ENCODE measurements at regions not wholly inside any gene's neighbourhood (a gene's known extent, or its start where the extent isn't known, plus 50 kb on each side); places are given as distances from the start of the nearest gene placed in this dataset.
"Not testable (repeated sequence)": the region's sequence is repeated elsewhere in the genome, so short reads cannot be mapped to it uniquely, and the experiment has no call there.

DNA sequence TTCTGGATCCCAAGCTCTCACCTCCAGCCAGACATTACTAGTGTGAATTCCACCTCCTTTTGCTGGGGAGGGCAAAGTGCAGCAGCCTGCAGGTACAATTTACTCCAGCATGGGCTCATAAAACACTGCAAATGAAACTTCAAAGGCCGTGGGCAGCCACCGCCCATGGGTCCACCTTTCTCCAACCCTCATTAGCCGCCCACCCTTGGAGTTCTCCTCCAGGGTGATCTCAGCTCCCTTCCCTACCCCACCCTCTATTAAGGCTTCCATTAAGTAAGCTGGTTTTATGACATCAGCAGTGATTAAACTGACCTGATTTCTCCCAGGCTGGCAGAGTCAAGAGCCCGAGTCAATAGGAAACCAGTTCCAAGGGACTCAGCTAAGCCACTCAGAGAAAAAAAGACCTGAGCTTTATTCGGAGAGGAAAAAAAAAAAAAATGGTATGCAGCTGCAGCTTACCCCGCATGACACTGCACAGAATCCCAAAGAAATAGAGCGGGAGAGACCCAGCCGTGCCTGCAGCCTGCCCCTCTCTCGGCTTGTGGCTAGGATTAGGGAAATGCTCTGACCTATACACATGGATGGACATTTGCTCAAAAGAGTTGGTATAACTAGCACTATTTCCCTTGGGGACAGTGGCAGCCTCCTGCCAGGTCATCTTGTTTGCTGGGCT, 319.6 kb downstream of the PTTG2 start:
- no peak for DNase-seq (ENCODE audit: low spot score)

DNA sequence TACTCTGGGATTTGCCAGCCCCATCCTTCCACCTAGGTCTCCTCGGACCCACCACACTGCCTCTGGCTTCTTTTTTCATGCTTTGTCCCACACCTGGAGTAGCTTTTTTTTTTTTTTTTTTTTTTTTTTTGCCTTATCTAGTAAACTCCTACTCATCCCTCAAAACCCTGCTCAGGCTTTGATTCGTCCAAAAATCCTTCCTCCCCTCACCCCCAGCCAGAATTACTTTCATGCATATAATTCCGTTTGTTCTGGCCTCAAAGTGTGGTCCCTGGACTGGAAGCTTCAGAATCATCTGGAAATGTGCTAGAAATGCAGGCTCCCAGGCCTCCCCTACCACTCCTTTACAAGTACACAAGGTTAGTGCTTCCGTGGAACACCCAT, 320.1 kb downstream of the PTTG2 start:
- no peak for DNase-seq (ENCODE audit: low spot score)

DNA sequence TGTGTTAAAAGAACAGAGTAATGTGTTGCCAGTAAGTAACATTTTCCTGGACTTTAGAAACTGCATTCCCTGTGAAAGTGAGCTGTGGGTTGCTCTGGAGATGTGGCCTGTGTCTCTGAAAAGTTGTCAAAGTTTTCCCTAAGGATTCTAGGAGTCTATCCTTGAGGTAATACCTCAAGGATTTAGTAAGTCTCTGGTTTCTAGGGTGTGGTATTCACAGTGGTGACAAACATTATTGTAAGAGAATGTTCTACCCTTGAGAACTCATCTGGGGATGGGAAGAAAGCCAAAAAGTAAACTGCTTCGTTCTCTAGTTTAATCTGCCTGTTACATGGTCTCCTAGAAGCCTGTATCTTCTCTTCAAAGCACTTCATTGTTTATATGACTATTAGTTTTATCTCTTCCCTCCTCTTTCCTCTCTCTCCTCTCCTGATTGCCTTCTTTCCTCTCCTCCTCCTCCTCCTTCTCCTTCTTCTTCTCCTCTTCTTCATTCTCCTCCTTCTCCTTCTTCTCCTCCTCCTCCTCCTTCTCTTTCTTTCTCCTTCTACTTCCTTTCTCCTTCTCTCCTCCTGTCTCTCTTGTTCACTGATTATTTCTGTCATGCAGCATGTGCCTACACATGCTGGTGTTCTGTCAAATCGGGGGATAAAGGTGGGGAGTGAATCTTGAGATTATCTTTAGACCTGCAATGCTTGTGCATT, 321.3 kb downstream of the PTTG2 start:
- no peak for DNase-seq (ENCODE audit: low spot score)

DNA sequence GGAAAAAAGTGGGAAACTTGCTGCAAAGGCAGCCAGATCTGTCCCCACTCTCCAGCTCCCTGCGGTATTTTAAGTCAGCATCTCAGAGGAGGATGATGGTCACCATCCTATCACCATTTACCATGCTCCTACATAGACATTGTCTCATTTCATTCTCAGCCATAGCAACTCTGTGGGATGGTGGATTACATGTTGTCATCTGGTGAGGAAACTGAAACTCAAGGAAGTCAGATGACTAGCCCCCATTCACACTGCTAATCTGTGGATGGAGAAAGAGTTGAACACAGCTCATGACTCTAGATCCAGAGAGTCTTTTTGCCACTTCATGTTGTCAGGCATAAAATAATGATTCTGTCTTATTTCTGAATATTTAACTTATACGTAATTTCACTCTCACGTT, 323.5 kb downstream of the PTTG2 start:
- DNase-seq (ENCODE audit: low spot score), result no peak

DNA sequence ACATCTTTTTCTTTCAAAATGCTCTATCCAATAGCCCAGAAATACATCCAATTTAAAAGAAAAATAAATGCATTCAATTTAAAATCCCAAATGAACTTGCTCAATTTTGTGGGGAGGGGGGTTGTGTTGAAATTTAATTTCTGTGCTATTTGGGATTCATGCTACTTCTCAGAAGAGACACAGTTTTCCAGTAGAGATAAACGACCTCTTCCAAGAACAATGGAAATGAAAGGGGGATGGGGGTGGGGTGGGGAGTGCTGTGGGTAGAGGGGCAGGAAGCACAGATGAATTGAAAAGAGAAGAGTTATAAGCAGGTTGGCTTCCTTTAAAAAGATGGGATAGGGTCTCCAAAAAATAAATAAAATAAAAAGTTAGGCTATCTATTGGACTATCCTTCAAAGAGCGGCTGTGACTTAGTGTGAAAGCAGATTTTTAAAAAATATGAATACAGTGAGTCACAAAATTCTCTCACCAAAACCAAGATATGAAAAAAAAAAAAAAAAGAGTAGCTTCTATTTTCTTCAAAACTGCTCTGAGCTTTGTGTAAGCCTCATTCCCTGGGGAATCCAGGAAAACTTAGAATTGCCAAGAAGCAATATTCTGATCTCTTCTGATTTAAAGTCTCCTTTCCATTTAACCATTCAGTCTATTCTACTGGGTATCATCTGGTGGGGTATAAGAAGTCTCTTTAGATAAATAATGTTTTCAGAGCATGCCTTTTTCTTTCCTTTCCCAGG, 324.3 kb downstream of the PTTG2 start:
- no peak for DNase-seq (ENCODE audit: low spot score)

DNA sequence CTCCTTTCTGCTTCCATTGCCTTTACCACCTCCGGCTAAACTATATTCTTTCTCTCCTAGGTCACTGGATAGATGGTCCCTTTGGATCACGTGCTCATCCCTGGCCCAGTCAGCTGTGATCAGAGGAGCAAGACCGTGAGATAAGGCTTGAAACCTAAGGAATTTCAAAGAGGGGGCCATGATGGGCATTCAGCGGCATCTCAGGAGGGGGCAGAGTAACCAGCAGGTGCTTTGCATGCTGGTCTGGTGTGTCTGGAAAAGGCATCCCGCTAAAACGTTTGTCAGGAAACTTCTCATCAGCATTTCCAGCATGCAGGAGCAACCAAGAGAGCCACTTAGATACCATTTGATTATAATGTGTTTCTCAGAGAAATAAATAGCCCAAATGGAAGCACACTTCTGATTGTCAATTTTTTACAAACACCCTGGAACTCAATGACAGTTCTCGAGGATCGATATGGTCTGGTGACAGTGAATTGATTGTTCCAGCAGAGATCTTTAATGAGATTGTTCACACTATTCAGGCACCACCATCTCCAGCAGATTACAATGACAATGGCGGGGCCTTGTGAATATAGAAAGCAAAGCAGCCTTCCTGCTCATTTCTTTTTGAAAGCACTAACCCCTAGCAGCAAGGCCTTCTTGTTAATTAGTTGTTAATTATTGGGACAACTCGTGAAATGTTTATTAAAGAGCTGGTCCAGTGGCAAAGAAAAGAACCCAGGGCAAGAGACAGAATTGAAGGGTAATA, 327.1 kb downstream of the PTTG2 start:
- DNase-seq (ENCODE audit: low spot score), result no peak

DNA sequence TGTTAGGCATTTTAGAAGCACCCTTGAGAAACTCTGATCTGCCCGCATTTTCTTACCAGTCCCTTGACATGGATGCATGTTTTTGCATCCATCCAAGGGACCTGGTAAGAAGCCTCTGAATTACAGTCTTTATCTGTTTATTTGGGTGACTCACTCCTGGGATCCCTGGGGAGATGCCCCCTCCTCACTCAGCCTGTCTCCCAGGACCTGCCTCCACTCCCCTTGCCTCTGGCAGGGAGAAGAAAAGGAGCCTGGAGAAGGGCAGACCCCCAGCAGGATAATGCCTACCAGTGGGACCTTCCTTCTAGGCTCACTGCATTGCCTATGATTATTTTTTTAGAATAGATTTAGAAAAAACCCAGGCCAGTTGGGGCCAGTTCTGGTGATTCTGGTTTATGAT, 329.4 kb downstream of the PTTG2 start:
- no peak for DNase-seq (ENCODE audit: low spot score)

DNA sequence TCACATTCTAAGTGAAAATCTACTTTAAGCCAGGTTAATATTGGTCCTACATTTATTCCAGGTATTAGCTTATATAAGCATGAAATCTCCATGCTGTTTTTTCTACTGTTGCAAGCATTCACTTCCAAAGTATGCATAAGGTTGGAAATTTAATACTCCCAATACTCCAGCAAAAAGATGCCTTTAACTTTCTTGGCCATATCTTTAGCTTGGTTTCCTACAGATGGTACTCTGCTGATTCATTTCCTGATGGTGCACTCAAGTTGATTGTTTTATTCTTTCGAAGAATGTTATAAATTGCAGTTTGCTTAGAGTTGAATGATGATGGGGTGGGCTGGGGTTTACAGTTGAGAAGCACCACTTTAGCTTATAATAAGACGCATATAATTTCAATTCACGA, 330.2 kb downstream of the PTTG2 start:
- DNase-seq (ENCODE audit: low spot score), result no peak

DNA sequence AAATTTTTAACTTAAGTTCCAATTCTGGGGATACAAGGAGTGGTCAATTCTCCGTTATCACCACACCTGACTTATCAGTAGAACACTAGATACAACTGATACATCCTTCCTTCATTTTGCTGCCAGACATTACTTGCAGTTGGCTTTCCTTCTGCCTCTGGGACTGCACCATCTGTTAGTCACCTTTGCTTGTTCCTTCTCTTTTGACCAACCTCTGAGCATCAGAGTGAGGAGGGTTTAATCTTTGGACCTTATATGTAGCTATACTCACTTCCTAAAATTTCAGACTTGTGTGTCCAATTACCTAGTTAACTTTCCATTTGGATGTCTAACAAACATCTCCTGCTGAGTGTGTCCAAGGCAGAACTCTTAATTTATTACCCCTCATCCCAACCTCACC, 330.7 kb downstream of the PTTG2 start:
- no peak for DNase-seq (ENCODE audit: low spot score)

DNA sequence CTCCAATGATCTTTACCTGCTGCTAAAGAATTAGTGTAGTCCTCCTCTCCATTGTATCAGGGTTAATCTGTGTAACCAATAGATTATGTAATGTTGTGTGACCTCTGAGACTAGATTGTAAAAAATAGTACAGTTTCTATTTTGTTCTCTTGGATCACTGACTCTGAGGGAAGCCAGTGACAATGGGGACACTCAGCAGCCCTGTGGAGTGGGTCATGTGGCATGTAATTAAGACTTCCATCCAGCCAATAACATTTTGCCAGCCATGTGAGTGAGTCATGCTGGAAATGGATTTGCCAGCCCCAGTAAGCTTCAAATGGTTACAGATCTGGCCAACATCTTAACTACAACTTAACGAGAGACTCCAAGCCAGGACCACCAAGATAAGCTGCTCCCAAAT, 332.3 kb downstream of the PTTG2 start:
- DNase-seq (ENCODE audit: low spot score), result no peak

DNA sequence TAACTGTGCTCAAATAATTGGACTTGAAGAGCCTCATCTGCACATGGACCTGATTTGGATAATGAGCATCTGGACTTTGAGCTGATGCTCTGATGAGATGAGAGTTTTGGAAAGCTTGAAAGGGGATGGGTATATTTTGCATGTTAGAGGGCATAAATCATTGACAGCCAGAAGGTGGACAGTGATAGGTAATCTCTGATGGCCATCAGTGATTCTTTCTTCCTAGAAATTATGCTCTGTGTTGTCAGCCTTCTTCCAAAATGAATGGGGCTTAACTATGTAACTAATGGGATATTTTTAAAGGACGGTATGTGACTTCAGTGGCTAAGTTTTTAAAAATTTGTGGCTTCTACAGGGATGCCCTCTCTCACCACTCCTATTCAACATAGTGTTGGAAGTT, 334.0 kb downstream of the PTTG2 start:
- DNase-seq (ENCODE audit: low spot score), result no peak

DNA sequence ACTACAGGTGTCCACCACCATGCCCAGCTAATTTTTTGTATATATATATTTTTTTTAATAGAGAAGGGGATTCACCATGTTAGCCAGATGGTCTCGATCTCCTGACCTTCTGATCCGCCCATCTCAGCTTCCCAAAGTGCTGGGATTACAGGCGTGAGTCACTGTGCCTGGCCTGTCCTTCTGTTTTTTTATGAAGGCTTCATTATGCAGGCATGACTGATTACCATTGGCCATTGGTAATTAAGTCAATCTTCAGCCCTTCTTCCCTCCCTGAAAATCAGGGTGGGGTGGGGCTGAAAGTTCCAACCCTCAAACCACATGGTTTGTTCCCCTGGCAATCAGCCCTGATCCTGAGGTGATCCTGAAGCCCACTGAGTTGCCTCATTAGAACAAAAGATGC, 336.9 kb downstream of the PTTG2 start:
- no peak for DNase-seq (ENCODE audit: low spot score)

DNA sequence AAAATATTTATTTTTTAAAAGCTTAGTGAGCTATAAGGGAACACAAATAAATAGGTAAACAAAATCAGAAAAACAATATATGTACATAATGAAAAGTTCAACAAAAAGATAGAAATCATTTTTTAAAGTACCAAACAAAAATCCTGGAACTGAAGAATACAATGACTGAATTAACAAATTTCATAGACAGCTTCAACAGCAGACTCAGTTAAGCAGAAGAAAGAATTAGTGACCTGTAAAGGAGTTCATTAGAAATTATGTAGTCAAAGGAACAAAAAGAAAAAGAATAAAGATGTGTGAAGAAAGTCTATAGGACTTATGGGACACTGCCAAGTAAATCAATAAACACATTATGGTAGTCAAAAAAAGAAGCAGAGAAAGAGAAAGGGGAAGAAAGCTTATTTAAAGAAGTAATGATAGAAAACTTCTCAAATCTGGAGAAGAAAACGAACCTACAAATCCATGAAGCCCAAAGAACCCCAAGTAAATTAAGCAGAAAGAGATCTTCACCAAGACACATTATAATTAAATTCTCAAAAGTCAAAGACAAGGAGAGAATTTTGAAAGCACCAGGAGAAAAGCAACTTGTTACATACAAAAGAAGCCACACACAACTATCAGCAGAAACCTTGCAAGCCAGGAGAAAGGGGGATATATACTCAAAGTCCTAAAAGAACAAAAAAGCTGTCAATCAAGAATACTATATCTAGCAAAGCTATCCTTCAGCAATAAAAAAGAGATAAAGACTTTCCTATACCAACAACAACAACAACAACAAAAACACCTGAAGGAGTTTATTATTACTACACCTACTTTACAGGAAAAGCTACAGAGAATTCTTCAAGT, 338.9 kb downstream of the PTTG2 start:
- no peak for DNase-seq (ENCODE audit: low spot score)

DNA sequence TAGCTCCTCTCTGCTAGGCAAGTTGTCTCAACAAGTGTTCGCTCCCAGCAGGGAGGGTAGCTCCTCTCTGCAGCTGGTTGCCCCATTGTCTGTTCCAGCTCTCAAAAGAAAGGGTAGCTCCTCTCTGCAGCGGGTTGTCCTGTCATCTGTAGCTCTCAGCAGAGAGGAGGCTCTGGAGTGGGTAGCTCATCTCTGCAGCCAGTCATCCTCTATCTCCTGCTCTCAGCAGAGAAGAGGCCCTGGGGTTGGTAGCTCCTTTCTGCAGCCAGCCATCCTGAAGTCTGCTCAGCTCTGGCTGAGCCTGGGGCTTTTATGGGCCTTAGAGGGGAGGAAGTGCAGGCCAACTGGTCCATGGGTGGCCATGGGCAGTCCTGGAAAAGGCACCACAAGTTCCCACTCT, 342.7 kb downstream of the PTTG2 start:
- DNase-seq (ENCODE audit: low spot score), result no peak

DNA sequence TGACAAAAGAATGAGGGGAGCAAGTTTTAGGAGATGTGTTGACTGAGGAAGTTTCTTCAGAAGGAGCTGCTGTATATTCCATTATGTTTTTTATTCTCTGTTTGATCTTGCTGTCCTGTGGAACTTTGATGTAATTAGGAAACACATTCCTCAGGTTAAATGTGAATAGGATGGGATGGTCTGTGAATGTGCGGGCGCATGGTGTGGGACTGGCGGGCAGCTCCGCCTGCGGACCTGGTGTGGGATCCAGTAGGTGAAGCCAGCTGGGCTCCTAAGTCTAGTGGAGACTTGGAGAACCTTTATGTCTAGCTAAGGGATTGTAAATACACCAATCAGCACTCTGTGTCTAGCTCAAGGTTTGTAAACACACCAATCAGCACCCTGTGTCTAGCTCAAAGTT, 344.3 kb downstream of the PTTG2 start:
- not testable (repeated sequence) for DNase-seq (ENCODE audit: low spot score)

DNA sequence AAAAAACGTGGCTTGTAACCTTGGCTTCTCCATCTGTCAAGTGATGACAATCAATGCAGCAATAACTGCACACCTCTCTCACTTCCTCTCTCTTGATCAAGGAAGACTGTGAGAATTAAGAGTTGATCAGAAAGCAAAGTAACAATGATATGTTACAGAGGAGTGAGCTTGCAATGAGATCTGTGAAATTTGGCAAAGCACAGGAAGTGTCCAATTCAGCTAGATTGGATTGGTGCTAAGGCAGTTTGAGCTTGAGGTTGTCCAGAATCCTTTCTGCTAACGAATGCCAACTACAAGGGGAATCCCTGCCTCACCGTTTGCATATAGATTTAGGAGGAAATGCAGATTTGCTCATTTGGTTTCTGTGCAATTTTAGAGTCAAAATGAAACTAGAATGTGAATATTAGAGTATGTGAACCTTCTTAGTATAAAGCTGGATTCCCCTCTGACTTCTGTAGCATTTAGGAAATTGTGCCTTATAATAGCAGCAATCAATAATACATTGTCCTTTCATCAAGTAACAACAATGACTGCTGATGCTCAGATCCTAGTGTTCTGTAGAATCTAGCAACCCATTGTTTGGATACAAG, 346.4 kb downstream of the PTTG2 start:
- DNase-seq (ENCODE audit: low spot score), result no peak

DNA sequence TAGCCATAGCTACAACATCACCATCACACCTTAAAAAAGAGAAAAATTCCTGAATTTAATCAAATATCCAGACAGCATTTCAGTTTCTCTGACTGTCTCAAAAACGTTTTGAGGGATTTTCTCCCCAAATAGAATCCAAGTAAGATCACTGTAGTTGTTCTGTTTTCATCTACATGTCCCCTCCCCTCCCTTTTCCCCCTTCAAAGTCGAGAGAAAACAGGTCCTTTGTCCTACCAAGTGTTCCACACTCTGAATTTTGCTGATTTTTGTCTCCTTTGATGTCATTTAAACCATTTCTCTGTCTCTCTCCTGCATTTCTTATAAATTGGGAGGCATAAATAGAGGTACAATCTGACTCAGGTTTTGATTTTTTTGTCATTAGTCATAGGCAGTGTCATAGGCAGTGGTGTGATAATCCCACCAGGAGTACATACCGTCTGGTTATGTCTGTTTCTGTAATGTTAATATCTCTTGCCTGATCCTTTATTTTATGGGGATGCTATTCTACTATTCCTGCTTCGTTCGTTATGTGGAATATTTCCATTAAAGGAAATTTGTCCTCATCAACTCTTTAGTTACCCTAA, 348.6 kb downstream of the PTTG2 start:
- no peak for DNase-seq (ENCODE audit: low spot score)

DNA sequence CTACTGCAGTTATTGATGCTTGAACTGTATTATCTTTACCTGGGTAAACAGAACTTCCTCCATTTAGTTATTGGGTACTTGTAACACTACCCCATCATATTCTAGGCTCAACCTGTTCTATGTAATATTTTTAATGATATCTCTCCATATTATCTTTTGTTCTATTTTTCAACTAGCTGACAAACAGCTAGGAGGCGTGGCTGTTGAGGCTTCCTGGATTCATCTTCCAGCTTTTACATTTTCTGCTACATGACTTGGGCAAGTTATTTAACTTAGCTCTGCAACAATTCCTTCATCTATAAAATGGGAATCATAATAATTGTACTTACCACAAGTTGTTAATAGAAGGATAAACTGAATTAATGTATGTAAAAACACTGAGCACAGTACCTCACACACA, 349.3 kb downstream of the PTTG2 start:
- no peak for DNase-seq (ENCODE audit: low spot score)

DNA sequence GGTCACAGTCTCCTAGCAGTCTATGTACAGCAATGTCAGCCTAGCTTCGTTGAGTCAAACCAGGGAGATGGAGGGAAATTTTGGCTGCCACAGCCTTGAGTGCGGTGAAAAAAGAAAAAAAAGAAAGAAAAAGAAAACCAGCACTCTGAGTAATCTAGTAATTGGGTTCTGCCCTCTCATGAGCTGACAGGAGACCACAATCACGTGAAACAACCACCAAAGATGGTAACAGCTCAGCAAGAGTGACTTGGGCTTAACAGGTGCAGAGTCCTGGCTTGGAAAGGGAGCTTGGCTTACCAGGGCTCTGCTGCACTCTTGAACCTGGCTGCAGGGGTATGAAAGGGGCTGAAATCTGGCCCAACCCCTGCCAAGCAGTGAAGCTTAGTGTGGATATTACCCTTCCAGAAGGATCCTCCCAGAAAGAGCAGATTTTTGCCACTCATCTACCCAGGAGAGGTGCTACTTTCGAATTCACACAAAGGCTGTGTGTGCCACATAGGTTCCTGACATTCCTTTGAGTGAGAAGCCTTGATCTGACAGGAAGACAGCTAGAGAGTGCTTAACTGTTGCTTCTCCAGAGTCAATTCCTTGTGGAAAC, 350.3 kb downstream of the PTTG2 start:
- no peak for DNase-seq (ENCODE audit: low spot score)

DNA sequence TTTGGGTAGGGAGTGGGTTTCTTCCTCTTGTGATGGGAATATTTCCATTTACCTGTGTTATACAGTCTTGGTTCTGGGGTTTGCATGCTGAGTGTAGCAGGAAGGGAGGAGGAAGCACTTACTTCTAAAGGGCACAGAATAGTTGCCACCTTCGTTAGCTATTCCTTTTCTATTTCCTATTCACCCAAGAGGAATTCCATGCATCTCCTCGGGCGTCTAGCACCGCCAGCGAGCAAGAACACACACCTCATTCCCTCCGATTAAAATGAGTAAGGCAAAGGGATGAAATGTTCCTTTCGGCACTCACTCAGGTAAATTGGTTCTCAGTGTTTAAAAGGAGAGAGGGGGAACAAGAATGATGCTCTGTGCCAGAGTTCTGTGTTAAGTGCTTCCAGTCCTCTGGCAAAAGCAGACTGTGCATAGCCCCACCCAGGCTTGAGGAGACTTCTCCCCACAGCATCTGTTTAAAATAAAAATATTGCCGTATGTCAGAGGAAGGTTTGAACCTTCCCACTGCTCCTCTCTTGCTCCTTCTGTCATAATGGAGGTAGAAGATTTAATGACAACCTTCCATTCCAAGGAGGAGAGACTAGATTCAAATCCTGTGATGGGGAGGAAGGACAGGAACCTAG, 351.4 kb downstream of the PTTG2 start:
- DNase-seq (ENCODE audit: low spot score), result no peak

Measured in AG08396 (cell line).